Fibroblast of upper back skin (primary cell): ENCODE measurements at regions not wholly inside any gene's neighbourhood (a gene's known extent, or its start where the extent isn't known, plus 50 kb on each side); places are given as distances from the start of the nearest gene placed in this dataset.
"Not testable (repeated sequence)": the region's sequence is repeated elsewhere in the genome, so short reads cannot be mapped to it uniquely, and the experiment has no call there.

Experiments
- DNase-seq: peaks from one replicate; pipeline ENCODE4 v3.0.0-alpha.2; 2013

- not testable (repeated sequence) for DNase-seq
Observed at GRCh38 chr2:152273732-152274260, 61.2 kb upstream of the FMNL2 start.

DNA sequence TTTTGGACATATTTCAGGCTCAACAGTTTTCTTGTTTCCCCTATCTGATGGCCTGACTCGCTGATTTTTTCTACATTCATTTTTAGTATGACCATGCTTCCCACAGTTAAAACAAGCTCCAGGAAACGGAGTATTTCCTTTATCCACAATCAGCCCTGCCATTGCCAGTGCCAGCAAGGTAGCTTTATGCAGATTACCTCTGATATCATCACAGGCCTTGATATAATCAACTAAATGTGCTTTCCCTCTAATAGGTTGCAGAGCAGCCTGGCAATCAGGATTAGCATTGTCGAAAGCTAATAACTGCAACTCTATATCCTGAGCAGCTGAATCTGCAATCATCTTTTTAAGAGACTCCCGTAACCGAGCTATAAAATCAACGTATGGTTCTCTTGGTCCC, 57.1 kb upstream of the FMNL2 start:
- not testable (repeated sequence) for DNase-seq

DNA sequence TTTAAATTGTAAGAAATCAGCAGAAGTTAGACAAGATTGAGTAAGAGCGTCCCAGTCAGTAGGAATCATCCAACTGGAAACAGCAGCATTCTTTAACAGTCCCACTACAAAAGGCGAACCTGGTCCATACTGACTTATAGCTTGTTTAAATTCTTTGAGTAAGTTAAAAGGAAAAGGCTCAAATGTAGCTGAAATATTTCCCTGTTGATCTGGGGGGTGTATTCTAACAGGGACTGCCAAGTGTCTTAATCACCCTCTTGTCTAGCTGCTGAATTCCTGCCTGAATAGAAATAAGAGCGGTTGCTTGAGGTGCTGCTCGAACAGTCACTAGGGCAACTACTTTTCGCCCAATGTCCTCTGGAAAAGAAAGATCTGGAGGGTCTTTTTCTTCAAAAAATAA, 56.4 kb upstream of the FMNL2 start:
- DNase-seq = peak; percentile 57

DNA sequence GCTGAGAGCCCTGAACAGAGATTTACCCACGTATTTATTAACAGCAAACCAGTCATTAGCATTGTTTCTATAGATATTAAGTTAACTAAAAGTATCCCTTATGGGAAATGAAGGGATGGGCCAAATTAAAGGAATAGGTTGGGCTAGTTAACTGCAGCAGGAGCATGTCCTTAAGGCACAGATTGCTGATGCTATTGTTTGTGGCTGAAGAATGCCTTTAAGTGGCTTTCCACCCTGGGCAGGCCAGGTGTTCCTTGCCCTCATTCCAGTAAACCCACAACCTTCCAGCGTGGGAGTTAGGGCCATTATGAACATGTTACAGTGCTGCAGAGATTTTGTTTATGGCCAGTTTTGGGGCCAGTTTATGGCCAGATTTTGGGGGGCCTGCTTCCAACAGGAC, 55.6 kb upstream of the FMNL2 start:
- not testable (repeated sequence) for DNase-seq

DNA sequence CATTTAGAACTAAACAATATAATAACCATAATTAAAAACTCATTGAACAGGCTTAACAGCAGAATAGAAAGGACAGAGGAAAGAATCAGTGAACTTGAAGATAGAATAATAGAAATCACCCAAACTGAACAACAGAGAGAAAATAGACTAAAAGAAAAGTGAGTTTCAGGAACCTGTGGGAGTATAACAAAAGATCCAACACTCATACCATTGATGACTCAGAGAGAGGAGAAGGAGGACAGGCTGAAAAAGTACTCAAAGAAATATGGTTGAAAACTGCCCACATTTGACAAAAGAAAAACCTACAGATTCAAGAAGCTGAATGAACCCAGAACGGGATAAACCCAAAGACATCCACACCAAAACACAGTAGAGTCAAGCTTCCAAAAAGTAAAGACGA, 54.2 kb upstream of the FMNL2 start:
- DNase-seq = no peak

GRCh38 chr2:152283392-152283791, 51.6 kb upstream of the FMNL2 start:
- DNase-seq = no peak

GRCh38 chr2:152284398-152284797, 50.6 kb upstream of the FMNL2 start:
- DNase-seq = no peak
